ENCODE measurements at regions not wholly inside any gene's neighbourhood (a gene's known extent, or its start where the extent isn't known, plus 50 kb on each side); places are given as distances from the start of the nearest gene placed in this dataset.

GRCh38 chr20:6909608-6910007 is 142.1 kb downstream of the BMP2 start:
- H3K36me3 ChIP-seq (ENCODE audit: control insufficient read depth in 2 of 2, insufficient read depth in 1 of 2, low read length in 2 of 2), result no peaks in the 10 kb centered on the region
- no peak overlapping the region for H3K4me3 ChIP-seq (ENCODE audit: low read depth, low read length)
- no peaks in the 10 kb centered on the region for H3K9me3 ChIP-seq (ENCODE audit: control insufficient read depth, insufficient read depth, low read depth, low read length)
- POLR2A ChIA-PET, result no interaction called here
- H3K4me1 ChIP-seq (ENCODE audit: control insufficient read depth, insufficient read depth, low read length), result no peaks in the 10 kb centered on the region
- no peak for TF ChIP-seq ZNF311 (tag by site-specific recombination; IDR thresholded peaks at IDR 0.05; ENCODE audit: borderline replicate concordance)
- TF ChIP-seq ZNF513 (tag by site-specific recombination; IDR thresholded peaks at IDR 0.05), result no peak
- TF ChIP-seq, protein P1, sequence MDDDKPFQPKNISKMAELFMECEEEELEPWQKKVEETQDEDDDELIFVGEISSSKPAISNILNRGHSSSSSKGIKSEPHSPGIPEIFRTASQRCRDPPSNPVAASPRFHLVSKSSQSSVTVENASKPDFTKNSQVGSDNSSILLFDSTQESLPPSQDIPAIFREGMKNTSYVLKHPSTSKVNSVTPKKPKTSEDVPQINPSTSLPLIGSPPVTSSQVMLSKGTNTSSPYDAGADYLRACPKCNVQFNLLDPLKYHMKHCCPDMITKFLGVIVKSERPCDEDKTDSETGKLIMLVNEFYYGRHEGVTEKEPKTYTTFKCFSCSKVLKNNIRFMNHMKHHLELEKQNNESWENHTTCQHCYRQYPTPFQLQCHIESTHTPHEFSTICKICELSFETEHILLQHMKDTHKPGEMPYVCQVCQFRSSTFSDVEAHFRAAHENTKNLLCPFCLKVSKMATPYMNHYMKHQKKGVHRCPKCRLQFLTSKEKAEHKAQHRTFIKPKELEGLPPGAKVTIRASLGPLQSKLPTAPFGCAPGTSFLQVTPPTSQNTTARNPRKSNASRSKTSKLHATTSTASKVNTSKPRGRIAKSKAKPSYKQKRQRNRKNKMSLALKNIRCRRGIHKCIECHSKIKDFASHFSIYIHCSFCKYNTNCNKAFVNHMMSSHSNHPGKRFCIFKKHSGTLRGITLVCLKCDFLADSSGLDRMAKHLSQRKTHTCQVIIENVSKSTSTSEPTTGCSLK (tag by site-specific recombination; IDR thresholded peaks at IDR 0.05), result no peak
- no peak for TF ChIP-seq ZNF341 (tag by site-specific recombination; IDR thresholded peaks at IDR 0.05; ENCODE audit: low read depth)
- no peak for TF ChIP-seq ZNF18 (tag by site-specific recombination; IDR thresholded peaks at IDR 0.05)
- no peak for TF ChIP-seq RBAK (tag by site-specific recombination; IDR thresholded peaks at IDR 0.05)
- TF ChIP-seq ZNF146 (tag by site-specific recombination; IDR thresholded peaks at IDR 0.05), result no peak
- no peak for TF ChIP-seq MZF1 (tag by site-specific recombination; IDR thresholded peaks at IDR 0.05; ENCODE audit: borderline replicate concordance)
- H3K27ac ChIP-seq (ENCODE audit: extremely low read depth, low read depth, low read length), result no peak overlapping the region
- CTCF ChIA-PET, result interaction anchor here (1.5 kb wide), 1 partner anchor 84 kb away, joined by 3 read pairs; no protein-coding TSS in a partner anchor

GRCh38 chr20:6914986-6915385 is 147.5 kb downstream of the BMP2 start:
- no peaks in the 10 kb centered on the region for H3K36me3 ChIP-seq (ENCODE audit: control insufficient read depth in 2 of 2, insufficient read depth in 1 of 2, low read length in 2 of 2)
- no peak overlapping the region for H3K27ac ChIP-seq (ENCODE audit: extremely low read depth, low read depth, low read length)
- H3K4me1 ChIP-seq (ENCODE audit: control insufficient read depth, insufficient read depth, low read length), result no peaks in the 10 kb centered on the region
- no peaks in the 10 kb centered on the region for H3K9me3 ChIP-seq (ENCODE audit: control insufficient read depth, insufficient read depth, low read depth, low read length)
- no peak overlapping the region for H3K4me3 ChIP-seq (ENCODE audit: low read depth, low read length)
- ChIA-PET POLR2A (no interaction called here), CTCF (interaction anchor here (0.6 kb wide), 1 partner anchor 22 kb away, joined by 3 read pairs; no protein-coding TSS in a partner anchor)
- TF ChIP-seq, protein P2, sequence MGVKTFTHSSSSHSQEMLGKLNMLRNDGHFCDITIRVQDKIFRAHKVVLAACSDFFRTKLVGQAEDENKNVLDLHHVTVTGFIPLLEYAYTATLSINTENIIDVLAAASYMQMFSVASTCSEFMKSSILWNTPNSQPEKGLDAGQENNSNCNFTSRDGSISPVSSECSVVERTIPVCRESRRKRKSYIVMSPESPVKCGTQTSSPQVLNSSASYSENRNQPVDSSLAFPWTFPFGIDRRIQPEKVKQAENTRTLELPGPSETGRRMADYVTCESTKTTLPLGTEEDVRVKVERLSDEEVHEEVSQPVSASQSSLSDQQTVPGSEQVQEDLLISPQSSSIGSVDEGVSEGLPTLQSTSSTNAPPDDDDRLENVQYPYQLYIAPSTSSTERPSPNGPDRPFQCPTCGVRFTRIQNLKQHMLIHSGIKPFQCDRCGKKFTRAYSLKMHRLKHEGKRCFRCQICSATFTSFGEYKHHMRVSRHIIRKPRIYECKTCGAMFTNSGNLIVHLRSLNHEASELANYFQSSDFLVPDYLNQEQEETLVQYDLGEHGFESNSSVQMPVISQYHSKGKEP (tag by site-specific recombination; IDR thresholded peaks at IDR 0.05), result no peak
- TF ChIP-seq EGR2 (tag by site-specific recombination; IDR thresholded peaks at IDR 0.05; ENCODE audit: low read depth), result no peak
- TF ChIP-seq ZNF311 (tag by site-specific recombination; IDR thresholded peaks at IDR 0.05; ENCODE audit: borderline replicate concordance), result no peak
- TF ChIP-seq GLI2 (tag by site-specific recombination; IDR thresholded peaks at IDR 0.05; ENCODE audit: borderline replicate concordance, low read depth), result no peak
- TF ChIP-seq ZNF302 (tag by site-specific recombination; IDR thresholded peaks at IDR 0.05; ENCODE audit: low read depth), result no peak
- no peak for TF ChIP-seq ZNF157 (tag by site-specific recombination; IDR thresholded peaks at IDR 0.05)
- TF ChIP-seq ZBTB1 (tag by site-specific recombination; IDR thresholded peaks at IDR 0.05), result no peak
- no peak for TF ChIP-seq RBAK (tag by site-specific recombination; IDR thresholded peaks at IDR 0.05)
- TF ChIP-seq, protein P3, sequence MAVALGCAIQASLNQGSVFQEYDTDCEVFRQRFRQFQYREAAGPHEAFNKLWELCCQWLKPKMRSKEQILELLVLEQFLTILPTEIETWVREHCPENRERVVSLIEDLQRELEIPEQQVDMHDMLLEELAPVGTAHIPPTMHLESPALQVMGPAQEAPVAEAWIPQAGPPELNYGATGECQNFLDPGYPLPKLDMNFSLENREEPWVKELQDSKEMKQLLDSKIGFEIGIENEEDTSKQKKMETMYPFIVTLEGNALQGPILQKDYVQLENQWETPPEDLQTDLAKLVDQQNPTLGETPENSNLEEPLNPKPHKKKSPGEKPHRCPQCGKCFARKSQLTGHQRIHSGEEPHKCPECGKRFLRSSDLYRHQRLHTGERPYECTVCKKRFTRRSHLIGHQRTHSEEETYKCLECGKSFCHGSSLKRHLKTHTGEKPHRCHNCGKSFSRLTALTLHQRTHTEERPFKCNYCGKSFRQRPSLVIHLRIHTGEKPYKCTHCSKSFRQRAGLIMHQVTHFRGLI (tag by site-specific recombination; IDR thresholded peaks at IDR 0.05), result no peak
- no peak for TF ChIP-seq ZNF394 (tag by site-specific recombination; IDR thresholded peaks at IDR 0.05; ENCODE audit: borderline replicate concordance)
- TF ChIP-seq, protein P4, sequence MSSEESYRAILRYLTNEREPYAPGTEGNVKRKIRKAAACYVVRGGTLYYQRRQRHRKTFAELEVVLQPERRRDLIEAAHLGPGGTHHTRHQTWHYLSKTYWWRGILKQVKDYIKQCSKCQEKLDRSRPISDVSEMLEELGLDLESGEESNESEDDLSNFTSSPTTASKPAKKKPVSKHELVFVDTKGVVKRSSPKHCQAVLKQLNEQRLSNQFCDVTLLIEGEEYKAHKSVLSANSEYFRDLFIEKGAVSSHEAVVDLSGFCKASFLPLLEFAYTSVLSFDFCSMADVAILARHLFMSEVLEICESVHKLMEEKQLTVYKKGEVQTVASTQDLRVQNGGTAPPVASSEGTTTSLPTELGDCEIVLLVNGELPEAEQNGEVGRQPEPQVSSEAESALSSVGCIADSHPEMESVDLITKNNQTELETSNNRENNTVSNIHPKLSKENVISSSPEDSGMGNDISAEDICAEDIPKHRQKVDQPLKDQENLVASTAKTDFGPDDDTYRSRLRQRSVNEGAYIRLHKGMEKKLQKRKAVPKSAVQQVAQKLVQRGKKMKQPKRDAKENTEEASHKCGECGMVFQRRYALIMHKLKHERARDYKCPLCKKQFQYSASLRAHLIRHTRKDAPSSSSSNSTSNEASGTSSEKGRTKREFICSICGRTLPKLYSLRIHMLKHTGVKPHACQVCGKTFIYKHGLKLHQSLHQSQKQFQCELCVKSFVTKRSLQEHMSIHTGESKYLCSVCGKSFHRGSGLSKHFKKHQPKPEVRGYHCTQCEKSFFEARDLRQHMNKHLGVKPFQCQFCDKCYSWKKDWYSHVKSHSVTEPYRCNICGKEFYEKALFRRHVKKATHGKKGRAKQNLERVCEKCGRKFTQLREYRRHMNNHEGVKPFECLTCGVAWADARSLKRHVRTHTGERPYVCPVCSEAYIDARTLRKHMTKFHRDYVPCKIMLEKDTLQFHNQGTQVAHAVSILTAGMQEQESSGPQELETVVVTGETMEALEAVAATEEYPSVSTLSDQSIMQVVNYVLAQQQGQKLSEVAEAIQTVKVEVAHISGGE (tag by site-specific recombination; conservative IDR thresholded peaks at IDR 0.05; ENCODE audit: low read depth), result no peak
- no peak for TF ChIP-seq ZIC2 (tag by site-specific recombination; IDR thresholded peaks at IDR 0.05)
- TF ChIP-seq ZNF10 (tag by site-specific recombination; IDR thresholded peaks at IDR 0.05), result no peak
- TF ChIP-seq ZNF184 (tag by site-specific recombination; IDR thresholded peaks at IDR 0.05), result no peak
- TF ChIP-seq ZNF274 (IDR thresholded peaks at IDR 0.05; ENCODE audit: low read length), result no peak
- TF ChIP-seq ZNF274 (tag by site-specific recombination; IDR thresholded peaks at IDR 0.05; ENCODE audit: borderline replicate concordance), result no peak
